ENCODE measurements at regions not wholly inside any gene's neighbourhood (a gene's known extent, or its start where the extent isn't known, plus 50 kb on each side); places are given as distances from the start of the nearest gene placed in this dataset.

DNA sequence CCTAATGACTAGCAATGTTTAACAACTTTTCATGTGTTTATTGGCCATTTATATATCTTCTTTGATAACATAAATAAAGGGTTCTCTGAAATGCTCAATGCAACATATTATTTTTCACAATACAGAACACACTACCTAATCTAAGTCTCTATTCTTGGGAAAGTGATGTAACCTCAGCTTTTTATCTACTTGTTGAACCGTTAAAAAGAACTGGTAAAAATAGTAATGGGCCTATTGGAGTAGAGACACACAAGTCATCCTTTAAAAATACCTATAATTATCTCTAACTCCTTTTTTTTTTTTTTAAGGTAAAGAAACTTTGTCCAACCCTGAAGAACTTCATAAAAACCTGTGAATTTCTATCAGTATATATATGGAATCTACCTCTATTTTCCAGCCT is 1067.7 kb upstream of the CELF4 start:
- DNase-seq (ENCODE audit: low read depth, low spot score): no peak

DNA sequence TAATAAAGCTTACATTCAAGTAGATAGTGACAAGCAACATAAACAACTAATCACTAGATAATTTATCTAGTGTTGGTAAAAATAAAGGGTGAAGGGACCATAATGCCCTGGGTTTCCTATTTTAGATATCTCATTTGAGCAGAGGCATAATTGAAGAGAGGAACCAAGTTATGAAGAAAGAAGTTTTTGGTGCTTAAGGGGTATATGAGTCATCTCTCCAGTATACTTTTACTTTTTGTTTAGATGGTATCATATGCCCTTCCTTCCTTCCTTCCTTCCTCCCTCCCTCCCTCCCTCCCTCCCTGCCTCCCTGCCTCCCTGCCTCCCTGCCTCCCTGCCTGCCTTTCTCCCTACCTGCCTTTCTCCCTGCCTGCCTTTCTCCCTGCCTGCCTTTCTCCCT is 1053.5 kb upstream of the CELF4 start:
- no peak for DNase-seq (ENCODE audit: low read depth, low spot score)

DNA sequence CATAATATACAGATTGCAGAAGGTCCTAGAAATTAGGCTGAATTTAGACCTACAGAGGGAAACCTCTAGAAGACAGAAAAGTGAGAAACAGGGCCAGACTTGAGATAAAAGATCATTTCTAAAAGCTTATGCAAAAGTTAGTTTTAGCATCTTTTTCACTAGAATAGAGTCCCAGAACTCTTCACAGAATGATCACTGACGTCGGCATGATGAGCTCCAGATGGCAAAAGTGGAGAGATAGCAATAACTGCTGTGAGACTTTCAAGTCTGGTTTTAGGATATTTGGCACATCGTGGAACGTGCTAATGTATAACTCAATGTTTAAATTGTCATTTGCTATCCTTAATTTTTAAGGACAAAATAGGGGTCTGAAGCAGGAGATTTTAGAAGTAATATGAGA is 1050.7 kb upstream of the CELF4 start:
- no peak for DNase-seq (ENCODE audit: low read depth, low spot score)

DNA sequence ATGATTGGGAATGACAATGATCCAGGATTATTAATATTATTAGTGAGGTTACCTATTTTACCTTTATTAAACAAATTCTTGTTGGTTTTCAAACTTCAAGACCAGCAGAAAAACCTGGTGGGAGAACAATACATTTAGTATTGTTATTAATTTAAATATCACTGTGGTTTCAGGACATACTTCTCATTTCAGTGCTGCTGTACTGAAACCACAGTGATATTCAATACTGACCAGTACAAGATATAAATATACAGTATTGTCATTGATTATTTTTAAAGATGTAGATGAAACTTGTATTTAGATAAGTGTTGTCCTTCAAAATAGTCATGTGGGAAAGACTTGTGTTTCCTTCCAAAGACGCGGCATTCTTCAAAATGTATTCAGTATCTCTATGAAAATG is 1047.3 kb upstream of the CELF4 start:
- no peak for DNase-seq (ENCODE audit: low read depth, low spot score)

DNA sequence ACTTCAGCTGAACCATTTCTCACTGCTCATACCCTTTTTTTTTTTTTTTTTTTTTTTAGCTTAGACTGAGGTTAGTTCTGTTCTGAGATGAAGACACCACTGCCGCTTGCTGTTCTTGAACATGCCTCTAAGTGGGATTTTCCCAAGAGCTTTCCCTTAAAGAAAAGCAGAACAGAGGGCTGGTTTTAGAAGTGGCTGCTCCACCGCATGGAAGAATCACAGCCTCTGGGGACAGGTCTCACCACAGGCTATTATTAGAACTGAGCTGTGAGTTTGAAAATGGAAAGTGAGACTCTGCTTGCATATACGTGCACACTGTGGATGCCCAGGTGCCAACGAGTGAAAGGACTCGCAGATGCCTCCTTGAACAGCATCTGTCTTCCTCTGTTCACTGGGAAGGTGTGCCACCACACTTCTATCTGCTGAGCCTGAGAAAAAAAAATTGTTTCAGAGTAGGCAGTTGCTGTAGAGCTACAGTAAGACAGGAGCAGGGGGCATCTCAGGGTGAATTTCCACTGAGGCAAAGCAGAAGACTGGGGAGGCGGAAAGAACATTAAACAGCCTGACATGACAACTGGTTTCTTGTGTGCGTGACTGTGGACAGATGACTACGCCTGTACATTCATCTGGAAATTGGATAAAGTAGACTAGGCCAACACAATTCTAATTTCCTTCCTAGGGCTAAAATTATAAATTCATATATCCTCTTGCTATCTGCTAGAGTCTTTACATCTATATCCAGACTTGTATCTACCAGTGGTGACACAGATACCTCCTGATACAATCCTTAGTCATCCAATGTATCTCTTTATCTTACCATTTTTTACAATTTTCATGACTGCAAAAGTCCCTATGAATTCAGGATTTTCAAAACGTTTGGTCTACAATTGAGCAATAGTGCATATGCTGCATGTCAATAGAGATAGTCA is 1045.7 kb upstream of the CELF4 start:
- DNase-seq (ENCODE audit: low read depth, low spot score): no peak

DNA sequence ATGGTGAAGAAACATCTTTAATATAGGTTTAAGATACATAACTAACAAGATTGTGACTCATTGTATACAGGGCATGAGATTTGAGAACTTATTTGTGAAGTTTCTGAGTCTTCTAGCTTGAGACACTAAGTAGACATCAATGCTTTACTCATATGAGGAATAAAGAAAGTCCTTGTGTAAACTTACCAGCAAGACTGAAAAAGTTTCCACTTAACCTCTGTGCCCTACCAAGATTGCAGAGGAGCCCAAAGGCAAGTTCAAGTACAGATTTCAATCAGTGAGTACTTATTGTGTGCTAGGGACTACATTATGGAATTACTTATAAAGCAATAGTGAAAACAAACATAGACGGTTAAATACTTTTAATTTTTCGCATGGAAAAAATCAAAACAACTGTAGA is 1041.2 kb upstream of the CELF4 start:
- no peak for DNase-seq (ENCODE audit: low read depth, low spot score)

DNA sequence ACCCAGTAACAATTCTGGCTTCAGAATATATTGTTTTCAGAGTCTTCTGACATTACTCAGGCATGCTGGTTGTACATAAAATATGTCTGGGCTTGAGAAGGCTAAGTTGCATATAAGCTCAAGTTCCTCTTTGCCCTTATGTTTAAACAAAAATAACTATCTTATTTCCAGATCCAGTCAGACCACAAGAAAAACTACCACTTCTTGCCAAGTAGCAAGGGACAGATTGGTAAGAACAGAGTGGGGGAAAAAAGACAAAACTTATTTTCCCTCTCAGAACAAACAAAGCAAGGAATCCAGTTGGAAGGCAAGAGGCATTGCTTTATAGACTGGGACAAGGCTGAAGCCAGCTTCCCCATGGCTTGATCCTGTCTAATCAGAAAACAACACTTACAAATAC is 1036.7 kb upstream of the CELF4 start:
- no peak for DNase-seq (ENCODE audit: low read depth, low spot score)

DNA sequence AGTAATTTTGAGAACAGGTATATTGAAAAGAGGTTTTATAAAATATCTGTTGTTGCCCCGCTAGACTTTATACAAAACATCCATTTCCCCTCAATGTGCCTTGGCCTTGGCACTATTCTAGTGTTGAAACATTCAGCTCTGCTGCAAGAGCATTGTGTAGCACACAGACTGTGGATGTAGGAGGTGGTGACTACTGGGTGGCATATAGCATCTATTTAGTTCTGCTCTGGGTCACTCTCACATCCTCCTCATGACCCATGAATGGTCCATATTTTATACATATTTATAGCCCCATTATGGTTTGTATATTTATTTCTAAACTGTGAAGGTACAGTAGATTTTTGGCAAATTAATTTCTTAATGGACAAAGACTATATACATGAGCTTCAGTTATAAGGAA is 1022.0 kb upstream of the CELF4 start:
- no peak for DNase-seq (ENCODE audit: low read depth, low spot score)

DNA sequence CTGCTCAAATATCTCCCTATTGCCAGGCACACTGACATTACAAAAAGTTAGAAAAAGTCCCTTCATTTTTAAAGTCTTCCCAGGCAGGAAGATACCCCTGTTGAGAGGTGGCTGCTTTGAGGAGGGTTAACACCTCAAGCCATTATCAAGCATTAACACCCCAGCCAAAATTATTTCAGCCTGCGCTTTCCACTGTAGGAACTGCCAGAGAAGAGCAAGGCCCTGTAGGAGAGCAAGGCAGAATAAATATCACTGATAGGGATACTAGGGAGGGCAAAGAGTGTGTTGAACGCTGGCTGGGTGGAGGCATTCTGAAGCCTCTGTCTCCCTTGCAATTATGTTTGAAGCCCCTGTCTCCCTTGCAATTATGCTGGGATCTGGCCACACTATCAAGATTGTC is 1020.7 kb upstream of the CELF4 start:
- no peak for DNase-seq (ENCODE audit: low read depth, low spot score)

DNA sequence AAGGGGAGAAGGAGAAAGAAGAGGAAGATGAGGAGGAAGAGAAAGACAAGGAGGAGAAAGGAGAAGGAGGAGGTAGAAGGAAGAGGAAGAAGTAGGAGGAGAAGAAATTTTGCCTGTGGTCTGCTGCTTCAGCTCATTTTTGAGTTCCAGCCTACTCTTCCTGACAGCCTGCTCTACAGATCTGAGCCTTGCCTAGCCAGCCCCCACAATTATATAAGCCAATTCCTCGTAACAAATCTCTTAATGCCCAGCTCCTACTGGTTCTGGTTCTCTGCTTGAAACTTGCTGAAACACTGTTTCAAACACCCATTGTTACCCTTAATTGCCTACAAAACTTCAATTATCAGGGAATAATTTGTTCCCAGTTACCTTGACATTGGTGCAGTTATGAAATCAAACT is 1014.2 kb upstream of the CELF4 start:
- no peak for DNase-seq (ENCODE audit: low read depth, low spot score)

DNA sequence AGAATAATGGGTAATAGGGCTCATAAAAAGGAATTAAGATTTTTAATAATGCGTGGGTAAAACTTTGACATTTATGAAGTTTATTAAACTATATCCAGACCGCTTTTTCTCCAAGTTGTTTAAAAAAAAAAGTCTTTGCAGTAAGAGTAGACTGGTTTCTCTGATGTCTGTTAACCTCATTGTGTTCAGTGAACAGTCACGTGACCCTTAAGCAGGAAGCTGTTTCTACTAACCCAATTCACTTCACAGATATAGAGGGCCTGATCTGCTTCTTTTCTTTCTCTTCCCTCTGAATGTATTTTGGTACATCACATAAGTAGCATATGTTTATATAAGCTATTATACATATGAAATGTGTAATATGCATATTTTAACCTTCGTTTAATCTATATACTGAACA is 1011.3 kb upstream of the CELF4 start:
- DNase-seq (ENCODE audit: low read depth, low spot score): no peak

DNA sequence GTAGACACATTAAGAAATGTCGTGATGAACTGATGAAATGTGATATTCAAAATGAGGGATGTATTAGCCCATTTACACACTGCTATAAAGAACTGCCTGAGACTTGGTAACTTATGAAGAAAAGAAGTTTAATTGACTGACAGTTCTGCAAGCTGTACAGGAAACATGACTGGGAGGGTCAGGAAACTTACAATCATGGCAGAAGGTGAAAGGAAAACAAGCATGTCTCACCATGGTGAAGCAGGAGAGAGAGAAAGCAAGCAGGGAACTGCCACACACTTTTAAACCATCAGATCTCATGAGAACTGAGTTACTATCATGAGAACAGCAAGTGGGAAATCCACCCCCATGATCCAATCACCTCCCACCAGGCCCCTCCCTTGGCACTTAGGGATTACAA is 1010.8 kb upstream of the CELF4 start:
- DNase-seq (ENCODE audit: low read depth, low spot score): no peak

DNA sequence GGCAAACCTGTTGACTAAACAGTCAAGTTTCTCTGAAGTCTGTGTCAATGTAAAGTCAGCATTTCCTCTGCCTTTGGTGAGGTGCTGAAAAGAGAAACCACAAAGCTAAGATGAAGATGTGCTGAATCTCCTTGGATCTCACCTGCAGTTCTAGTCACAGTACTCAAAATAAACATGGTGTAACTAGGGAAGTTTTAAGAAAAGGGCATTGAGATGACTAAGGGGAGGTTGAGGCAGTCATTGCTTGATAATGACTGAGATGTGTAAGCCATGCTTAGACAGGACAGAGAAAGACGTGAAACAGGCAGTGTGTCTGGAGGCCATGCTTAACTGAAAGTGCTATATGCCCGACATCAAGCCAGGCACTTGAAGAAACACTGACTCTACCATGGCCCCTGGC is 1010.0 kb upstream of the CELF4 start:
- DNase-seq (ENCODE audit: low read depth, low spot score): no peak

DNA sequence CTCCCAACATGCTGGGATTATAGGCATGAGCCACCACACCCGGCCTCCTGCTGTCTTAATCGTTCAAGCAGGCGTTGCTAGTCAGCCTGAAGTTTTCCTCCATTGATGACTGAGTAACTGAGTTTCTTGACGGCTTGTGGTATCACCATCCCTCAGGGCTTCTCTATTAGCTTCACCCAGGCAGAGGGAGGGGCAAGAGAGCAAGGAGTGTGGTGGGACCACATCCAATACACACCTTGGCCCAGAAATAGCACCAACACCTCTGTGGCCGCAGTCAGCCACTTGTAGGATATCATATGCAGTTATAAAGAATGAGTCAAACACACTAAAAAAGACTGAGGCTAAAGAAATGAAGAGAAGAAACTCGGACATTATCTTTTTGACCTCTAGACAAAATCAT is 1009.4 kb upstream of the CELF4 start:
- no peak for DNase-seq (ENCODE audit: low read depth, low spot score)

DNA sequence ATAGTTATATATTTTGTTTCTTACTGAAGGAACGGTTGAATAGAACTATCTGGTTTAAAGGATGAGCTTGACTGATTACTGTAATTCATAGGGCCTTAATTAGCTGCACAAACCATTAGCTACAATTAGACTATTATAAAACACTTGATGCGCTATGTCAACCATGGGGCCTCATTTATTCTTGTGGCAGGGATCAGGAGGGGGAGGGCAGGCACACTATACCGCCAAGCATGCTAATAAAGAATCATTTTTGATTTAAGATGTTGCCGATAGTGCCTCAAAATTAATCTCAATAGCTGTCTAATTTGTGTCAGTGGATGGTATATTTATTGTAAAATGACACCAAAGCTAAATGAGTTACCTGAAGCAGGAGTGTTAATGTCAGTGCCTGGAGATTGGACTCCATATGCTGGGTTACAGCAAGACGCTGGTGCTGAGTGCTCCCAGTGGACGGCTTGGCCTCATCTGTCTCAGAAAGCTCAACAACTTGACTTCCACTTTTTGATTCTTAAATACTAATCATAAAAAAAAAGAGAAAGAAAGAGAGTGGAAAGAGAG is 1007.0 kb upstream of the CELF4 start:
- DNase-seq (ENCODE audit: low read depth, low spot score): no peak

DNA sequence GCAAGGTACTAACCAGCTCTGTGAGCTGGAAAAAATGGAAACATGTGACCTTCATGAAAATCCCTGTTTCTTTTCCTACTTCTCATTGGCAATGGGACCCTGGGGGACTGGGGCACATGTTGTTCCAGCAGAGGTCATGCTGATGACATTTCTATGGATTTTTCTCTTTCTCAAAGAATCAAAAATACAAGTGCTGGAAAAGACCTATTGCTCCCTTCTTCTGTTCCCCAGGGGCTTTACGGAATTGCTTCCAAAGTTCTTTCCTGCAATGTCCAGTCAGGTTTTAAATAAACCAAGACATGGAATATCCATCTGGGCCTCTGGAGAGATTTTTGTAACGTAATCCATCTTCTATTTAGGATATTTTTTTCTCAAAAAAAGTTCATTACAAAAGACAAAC is 1006.1 kb upstream of the CELF4 start:
- DNase-seq (ENCODE audit: low read depth, low spot score): no peak

DNA sequence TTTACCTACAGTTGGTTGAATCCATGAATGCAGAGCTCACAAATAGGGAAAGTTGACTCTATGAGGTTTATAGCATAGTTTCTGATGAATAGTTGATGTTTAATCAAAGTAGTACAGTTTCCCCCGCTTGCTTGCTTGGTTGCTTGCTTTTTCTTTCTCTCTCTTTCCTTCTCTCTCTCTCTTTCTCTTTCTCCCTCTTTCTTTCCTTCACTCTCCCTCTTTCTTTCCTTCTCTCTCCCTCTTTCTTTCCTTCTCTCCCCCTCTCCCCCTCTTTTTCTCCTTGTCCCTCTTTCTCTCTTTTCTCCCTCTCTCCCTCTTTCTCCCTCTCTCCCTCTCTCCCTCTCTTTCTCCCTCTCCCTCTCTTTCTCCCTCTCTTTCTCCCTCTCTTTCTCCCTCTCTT is 999.9 kb upstream of the CELF4 start:
- DNase-seq (ENCODE audit: low read depth, low spot score): no peak

DNA sequence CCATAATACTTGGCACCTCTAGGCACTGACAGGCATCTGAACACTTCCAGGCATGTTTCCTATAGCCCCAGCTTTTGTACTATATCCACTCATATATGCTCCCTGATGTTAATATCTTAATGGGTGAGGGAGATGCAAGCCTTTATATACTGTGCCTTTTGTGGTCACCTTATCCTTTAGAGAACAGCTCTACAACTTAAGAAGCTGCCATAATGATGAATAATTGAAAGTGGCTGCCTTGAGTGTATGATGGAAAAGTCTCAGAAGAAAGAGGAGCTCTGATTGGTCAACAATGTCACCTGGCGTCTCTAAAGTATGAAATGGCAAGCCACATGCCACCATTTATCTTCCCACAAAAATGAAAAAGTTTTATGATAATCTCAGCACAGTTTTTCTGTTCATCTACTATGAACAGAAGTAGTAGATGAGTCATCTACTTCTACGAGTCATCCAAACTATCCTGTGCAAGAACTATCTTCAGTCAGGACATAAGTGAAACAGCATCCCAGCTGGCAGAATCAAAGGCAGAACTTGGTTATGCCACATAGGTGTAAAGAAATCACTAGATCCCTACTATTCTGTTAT is 997.9 kb upstream of the CELF4 start:
- no peak for DNase-seq (ENCODE audit: low read depth, low spot score)

DNA sequence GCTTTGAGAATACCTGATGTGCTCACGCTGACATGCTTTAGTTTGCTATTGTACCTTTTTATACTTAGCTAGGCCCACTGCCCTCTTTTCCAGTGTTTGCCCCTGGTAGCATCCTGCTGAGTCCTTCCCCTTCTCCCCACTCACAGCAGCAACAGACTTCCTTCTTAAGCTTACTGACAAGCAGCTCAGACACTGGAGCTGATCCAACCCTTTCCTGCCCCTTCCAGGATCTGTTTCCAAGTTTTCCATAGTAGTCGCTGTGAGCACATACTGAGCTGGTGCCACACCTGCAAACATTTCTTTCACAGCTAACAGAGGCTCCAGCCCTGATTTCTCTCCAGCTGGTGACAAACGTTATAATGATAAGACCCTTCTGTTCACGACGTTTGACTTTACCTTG is 991.4 kb upstream of the CELF4 start:
- DNase-seq (ENCODE audit: low read depth, low spot score): no peak

DNA sequence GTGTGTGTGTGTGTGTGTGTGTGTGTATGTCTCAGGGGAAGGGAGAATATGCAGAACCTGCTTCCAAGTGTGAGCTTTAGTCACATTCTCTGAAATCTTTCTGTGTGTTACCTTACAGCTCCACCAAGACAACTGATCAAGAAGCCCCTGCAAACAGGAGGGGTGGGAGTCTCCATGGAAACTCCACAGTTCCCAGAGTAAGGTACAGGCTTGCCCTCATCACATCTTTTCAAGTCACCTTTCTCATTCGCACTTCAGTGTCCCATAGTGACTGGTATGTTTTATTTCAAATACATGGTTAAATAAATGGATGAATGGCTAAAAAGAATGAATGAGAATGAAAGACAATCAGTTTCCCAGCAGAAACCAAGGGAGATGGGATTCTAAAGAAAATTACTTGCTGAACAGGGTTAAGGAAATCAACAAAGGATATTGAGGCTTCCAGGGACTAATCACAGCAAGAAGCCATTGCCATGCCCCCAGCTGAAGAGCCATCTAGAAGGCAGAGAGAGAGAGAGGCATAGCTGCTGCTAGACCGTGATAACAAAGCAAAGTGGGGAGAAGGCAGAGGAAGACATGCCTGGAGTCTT is 987.2 kb upstream of the CELF4 start:
- DNase-seq (ENCODE audit: low read depth, low spot score): no peak

DNA sequence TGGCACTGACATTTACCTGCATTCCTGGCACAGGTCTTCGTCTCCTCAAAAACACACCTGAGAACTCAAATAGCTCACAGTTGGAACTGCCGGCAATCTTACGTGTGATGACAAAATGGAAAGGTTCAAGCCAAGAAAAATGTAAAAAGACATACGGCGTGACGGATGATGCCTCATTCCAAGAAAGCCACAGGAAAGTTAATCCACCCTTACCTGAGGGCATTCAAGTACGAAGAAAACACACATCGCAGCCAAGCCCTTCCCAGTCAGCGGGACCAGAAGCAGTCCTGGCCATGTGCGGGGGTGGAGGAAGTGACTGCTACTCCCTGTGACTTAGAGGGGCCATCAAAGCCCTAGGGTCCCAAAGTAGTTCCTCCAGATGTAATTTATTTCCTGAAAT is 986.3 kb upstream of the CELF4 start:
- no peak for DNase-seq (ENCODE audit: low read depth, low spot score)

DNA sequence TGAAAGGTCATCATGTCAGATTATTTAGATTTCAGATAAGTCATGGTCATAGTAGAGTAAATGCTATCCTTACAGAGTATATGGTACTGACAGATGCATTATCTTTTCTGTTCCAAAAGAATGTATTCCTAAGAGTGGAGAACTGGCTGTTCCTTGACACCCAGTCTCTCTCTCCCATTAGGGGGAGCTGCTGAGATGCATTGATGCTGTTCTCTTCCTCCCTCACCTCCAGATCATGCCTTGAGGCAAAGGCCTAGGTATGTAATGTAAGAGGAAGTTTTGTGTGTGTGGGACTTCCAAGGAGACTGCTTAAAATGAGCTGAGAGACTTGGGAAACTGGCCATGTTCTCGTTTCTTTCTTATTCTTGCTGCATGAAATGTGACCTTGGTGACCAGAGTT is 979.5 kb upstream of the CELF4 start:
- no peak for DNase-seq (ENCODE audit: low read depth, low spot score)

DNA sequence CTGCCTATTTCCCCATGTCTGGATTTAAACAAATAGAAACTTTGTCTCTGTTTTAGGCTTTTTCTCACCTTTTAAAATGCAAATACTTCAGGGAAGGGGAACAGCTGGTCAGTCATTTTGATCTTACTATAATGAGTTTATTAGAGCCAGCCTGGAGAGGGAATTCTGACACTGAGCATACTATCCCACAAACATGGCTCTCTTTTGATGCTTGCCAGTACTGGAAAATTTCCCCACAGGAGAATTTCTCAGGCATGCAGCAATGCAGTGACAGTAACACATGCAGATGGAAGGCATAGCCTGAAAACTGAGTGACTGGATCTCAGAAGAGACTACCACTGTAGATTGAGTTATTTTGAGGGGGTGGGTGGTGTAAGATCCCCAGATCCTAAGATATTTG is 974.3 kb upstream of the CELF4 start:
- no peak for DNase-seq (ENCODE audit: low read depth, low spot score)

Data from smooth muscle cell of the brain vasculature (primary cell).